GM12878 (cell line): ENCODE measurements at regions not wholly inside any gene's neighbourhood (a gene's known extent, or its start where the extent isn't known, plus 50 kb on each side); places are given as distances from the start of the nearest gene placed in this dataset.

Source experiments
- ATF2 ChIP-seq: IDR thresholded peaks from 2 replicates; pipeline ENCODE4 v1.6.1; 2012; ENCODE audit warnings: low read length, inconsistent platforms
- BCL3 ChIP-seq: IDR thresholded peaks from 2 replicates; pipeline ENCODE4 v1.6.1; 2011; ENCODE audit warnings: borderline replicate concordance, low read depth, mild to moderate bottlenecking, moderate library complexity, low read length; ENCODE audit not compliant: insufficient read depth, poor library complexity, severe bottlenecking
- BRCA1 ChIP-seq: IDR thresholded peaks from 2 replicates; pipeline ENCODE4 v1.6.1; 2011; ENCODE audit warnings: low read depth, low read length, improper control_type of control experiment
- CHD2 ChIP-seq: IDR thresholded peaks from 2 replicates; pipeline ENCODE4 v1.6.1; 2011; ENCODE audit warnings: low read depth, low read length, improper control_type of control experiment, borderline replicate concordance
- CREB1 ChIP-seq: IDR thresholded peaks from 2 replicates; pipeline ENCODE4 v1.6.1; 2012; ENCODE audit warnings: low read depth, mild to moderate bottlenecking, inconsistent platforms
- CTCF ChIP-seq, 3 experiments: IDR thresholded peaks in 2 of 3; conservative IDR thresholded peaks in 1 of 3; 2 replicates each; pipeline ENCODE4 v1.5.1; 2011; ENCODE audit warnings: low read depth in 3 of 3, low read length in 3 of 3, mild to moderate bottlenecking in 3 of 3, control low read depth in 2 of 3, moderate library complexity in 2 of 3, inconsistent platforms in 1 of 3, mixed read lengths in 1 of 3; ENCODE audit not compliant: control insufficient read depth in 2 of 3, insufficient read depth in 1 of 3; ENCODE audit errors: extremely low read depth in 1 of 3
- EGR1 ChIP-seq, 2 experiments: IDR thresholded peaks; 1 replicate in 1 of 2; 2 replicates in 1 of 2; pipeline ENCODE4 v1.6.1; 2011 to 2012; ENCODE audit warnings: low read depth in 2 of 2, low read length in 2 of 2, borderline replicate concordance in 1 of 2, mild to moderate bottlenecking in 1 of 2, moderate library complexity in 1 of 2
- HCFC1 ChIP-seq: fragments of 150-350 bp; IDR thresholded peaks from 2 replicates; pipeline ENCODE4 v1.6.1; 2014; ENCODE audit warnings: low read length
- HDGF ChIP-seq: fragments of 450-650 bp; IDR thresholded peaks from 2 replicates; pipeline ENCODE4 v1.6.1; 2016; ENCODE audit warnings: antibody characterized with exemption
- IKZF2 ChIP-seq, 2 experiments: fragments of 450-650 bp; IDR thresholded peaks; 2 replicates each; pipeline ENCODE4 v1.6.1; 2017; ENCODE audit warnings: mild to moderate bottlenecking in 2 of 2, moderate library complexity in 2 of 2
- LARP7 ChIP-seq: fragments of 450-650 bp; IDR thresholded peaks from 2 replicates; pipeline ENCODE4 v1.6.1; 2017; ENCODE audit warnings: mild to moderate bottlenecking
- NFYB ChIP-seq: IDR thresholded peaks from 2 replicates; pipeline ENCODE4 v1.6.1; 2011; ENCODE audit warnings: low read depth, mild to moderate bottlenecking, low read length, improper control_type of control experiment, moderate library complexity; ENCODE audit not compliant: insufficient read depth
- NRF1 ChIP-seq: conservative IDR thresholded peaks from 2 replicates; pipeline ENCODE4 v1.6.1; 2011; ENCODE audit warnings: mild to moderate bottlenecking, low read depth, low read length, improper control_type of control experiment
- PAX8 ChIP-seq: fragments of 450-650 bp; IDR thresholded peaks from 2 replicates; pipeline ENCODE4 v1.6.1; 2017; ENCODE audit warnings: mild to moderate bottlenecking, moderate library complexity
- POLR2AphosphoS5 ChIP-seq: IDR thresholded peaks from 2 replicates; pipeline ENCODE4 v1.6.1; 2011; ENCODE audit warnings: mild to moderate bottlenecking, low read length, inconsistent platforms
- RAD51 ChIP-seq: fragments of 450-650 bp; IDR thresholded peaks from 2 replicates; pipeline ENCODE4 v1.6.1; 2016; ENCODE audit warnings: moderate library complexity, mild to moderate bottlenecking, inconsistent platforms
- RB1 ChIP-seq: fragments of 450-650 bp; formaldehyde crosslinking; IDR thresholded peaks from 2 replicates; pipeline ENCODE4 v1.6.1; 2017; ENCODE audit warnings: mild to moderate bottlenecking, borderline replicate concordance
- SMC3 ChIP-seq: IDR thresholded peaks from 2 replicates; pipeline ENCODE4 v1.6.1; 2011; ENCODE audit warnings: low read length, improper control_type of control experiment, borderline replicate concordance
- TARDBP ChIP-seq: IDR thresholded peaks from 2 replicates; pipeline ENCODE4 v1.6.1; 2016; ENCODE audit warnings: borderline replicate concordance
- TBL1XR1 ChIP-seq: IDR thresholded peaks from 2 replicates; pipeline ENCODE4 v1.6.1; 2012; ENCODE audit warnings: low read depth, low read length, improper control_type of control experiment
- TCF7 ChIP-seq: IDR thresholded peaks from 2 replicates; pipeline ENCODE4 v1.6.1; 2014; ENCODE audit warnings: antibody characterized with exemption, borderline replicate concordance
- YBX1 ChIP-seq: fragments of 450-650 bp; IDR thresholded peaks from 2 replicates; pipeline ENCODE4 v1.6.1; 2016; ENCODE audit warnings: antibody characterized with exemption
- YY1 ChIP-seq: IDR thresholded peaks from 2 replicates; pipeline ENCODE4 v1.6.1; 2011; ENCODE audit warnings: low read depth, mild to moderate bottlenecking, low read length
- ZNF384 ChIP-seq: IDR thresholded peaks from 2 replicates; pipeline ENCODE4 v1.6.1; 2012; ENCODE audit warnings: low read depth, mild to moderate bottlenecking, low read length, improper control_type of control experiment, borderline replicate concordance
- ZNF622 ChIP-seq: fragments of 450-650 bp; IDR thresholded peaks from 2 replicates; pipeline ENCODE4 v1.6.1; 2017; ENCODE audit warnings: mild to moderate bottlenecking, inconsistent platforms
- TF ChIP-seq, protein P1 (sequence below): fragments of 150-350 bp; IDR thresholded peaks from 2 replicates; pipeline ENCODE4 v1.6.1; 2016; ENCODE audit warnings: low read depth, low read length

DNA sequence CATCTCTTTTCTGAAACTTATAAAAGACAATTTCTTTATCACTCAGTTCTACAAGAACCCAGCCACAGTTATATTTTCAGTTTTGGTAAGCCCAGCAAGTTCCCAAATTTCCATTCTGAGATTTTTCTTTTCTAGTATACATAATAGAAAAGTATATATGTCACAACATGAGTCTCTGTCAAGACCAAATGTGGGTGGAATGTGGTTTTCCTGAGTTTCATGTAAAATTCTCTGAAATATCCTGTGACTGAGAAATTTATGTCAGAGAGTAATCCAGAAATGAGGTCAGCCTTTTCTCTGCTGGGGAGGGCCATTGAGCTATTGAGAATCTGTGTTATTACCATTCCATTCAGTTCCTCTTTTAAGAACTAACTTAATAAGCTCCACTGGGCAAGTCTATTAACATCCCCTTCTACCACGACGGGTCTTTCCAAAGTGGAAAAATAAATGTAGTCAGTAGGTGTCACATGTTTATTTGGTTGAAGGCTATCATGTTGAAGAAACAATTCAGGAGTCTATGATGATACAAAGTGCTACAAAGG is 100.7 kb upstream of the HMGN3 start (continued):
- TF ChIP-seq, protein P1, sequence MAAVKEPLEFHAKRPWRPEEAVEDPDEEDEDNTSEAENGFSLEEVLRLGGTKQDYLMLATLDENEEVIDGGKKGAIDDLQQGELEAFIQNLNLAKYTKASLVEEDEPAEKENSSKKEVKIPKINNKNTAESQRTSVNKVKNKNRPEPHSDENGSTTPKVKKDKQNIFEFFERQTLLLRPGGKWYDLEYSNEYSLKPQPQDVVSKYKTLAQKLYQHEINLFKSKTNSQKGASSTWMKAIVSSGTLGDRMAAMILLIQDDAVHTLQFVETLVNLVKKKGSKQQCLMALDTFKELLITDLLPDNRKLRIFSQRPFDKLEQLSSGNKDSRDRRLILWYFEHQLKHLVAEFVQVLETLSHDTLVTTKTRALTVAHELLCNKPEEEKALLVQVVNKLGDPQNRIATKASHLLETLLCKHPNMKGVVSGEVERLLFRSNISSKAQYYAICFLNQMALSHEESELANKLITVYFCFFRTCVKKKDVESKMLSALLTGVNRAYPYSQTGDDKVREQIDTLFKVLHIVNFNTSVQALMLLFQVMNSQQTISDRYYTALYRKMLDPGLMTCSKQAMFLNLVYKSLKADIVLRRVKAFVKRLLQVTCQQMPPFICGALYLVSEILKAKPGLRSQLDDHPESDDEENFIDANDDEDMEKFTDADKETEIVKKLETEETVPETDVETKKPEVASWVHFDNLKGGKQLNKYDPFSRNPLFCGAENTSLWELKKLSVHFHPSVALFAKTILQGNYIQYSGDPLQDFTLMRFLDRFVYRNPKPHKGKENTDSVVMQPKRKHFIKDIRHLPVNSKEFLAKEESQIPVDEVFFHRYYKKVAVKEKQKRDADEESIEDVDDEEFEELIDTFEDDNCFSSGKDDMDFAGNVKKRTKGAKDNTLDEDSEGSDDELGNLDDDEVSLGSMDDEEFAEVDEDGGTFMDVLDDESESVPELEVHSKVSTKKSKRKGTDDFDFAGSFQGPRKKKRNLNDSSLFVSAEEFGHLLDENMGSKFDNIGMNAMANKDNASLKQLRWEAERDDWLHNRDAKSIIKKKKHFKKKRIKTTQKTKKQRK: no peak
- TF ChIP-seq NFYB: no peak
- no peak for TF ChIP-seq YY1
- TF ChIP-seq EGR1 (IDR thresholded peaks at IDR 0.05; ENCODE audit: borderline replicate concordance in 1 of 2, low read depth in 2 of 2, low read length in 2 of 2): no peak
- TF ChIP-seq HDGF: no peak
- no peak for TF ChIP-seq BRCA1
- no peak for TF ChIP-seq BCL3
- TF ChIP-seq RB1: no peak
- TF ChIP-seq TBL1XR1: peak; percentile 45; the same call in 1 of the 2 replicates
- no peak for TF ChIP-seq CHD2
- peak; percentile 35; the same call in 1 of the 2 replicates for TF ChIP-seq TCF7
- TF ChIP-seq NRF1: no peak
- TF ChIP-seq CREB1: peak; percentile 77; the same call in 1 of the 2 replicates
- peak; percentile 96 to 97 for TF ChIP-seq IKZF2 (IDR thresholded peaks at IDR 0.05)
- TF ChIP-seq ZNF622: no peak
- TF ChIP-seq SMC3: no peak; the same call in 1 of the 2 replicates
- no peak for TF ChIP-seq ZNF384
- no peak for TF ChIP-seq TARDBP
- TF ChIP-seq LARP7: no peak
- no peak for TF ChIP-seq YBX1
- TF ChIP-seq ATF2: peak; percentile 95
- TF ChIP-seq HCFC1: no peak
- 0 out of 2 replicates have a peak, but pooled peaks have one; percentile 35 for TF ChIP-seq RAD51
- no peak for TF ChIP-seq POLR2AphosphoS5
- no peak for TF ChIP-seq PAX8
- no peak for TF ChIP-seq CTCF (IDR thresholded peaks at IDR 0.05 in 2 of 3, conservative IDR thresholded peaks at IDR 0.05 in 1 of 3; ENCODE audit: control insufficient read depth in 2 of 3, extremely low read depth in 1 of 3, insufficient read depth in 1 of 3, low read depth in 3 of 3, low read length in 3 of 3)
